ENCODE measurements at regions not wholly inside any gene's neighbourhood (a gene's known extent, or its start where the extent isn't known, plus 50 kb on each side); places are given as distances from the start of the nearest gene placed in this dataset.

- Histone ChIP-seq H3K14ac (ENCODE audit: insufficient read depth, low read length) (no peak overlapping the region), H2BK5ac (ENCODE audit: insufficient read length, low read length) (no peak overlapping the region), H3K23ac (ENCODE audit: insufficient read length, low read depth, low read length) (no peak overlapping the region), H2AK5ac (ENCODE audit: insufficient read length, low read length) (no peak overlapping the region), H3K4ac (ENCODE audit: low read depth, low read length) (no peak overlapping the region), H4K5ac (ENCODE audit: insufficient read length, low read depth, low read length) (no peak overlapping the region), H3K9me3 (ENCODE audit: control insufficient read depth, low read depth, low read length) (no peaks in the 10 kb centered on the region), H2BK12ac (ENCODE audit: insufficient read length, low read depth, low read length) (no peak overlapping the region), H2BK120ac (ENCODE audit: low read depth, low read length, poor library complexity, severe bottlenecking) (no peak overlapping the region), H4K91ac (ENCODE audit: insufficient read length, low read depth, low read length) (no peak overlapping the region), H3K23me2 (ENCODE audit: insufficient read length, low read depth, low read length, poor library complexity, severe bottlenecking) (no peaks in the 10 kb centered on the region), H3K9ac (ENCODE audit: extremely low read depth, insufficient read length, low read length) (no peak overlapping the region), H4K8ac (replicated peaks; ENCODE audit: insufficient read length, low read depth, low read length) (no peak overlapping the region), H2BK15ac (ENCODE audit: low read depth, low read length) (no peak overlapping the region), H3K27me3 (ENCODE audit: insufficient read depth, low read length) (no peaks in the 10 kb centered on the region), H3K79me2 (ENCODE audit: insufficient read depth, low read length) (no peaks in the 10 kb centered on the region), H3K4me2 (ENCODE audit: insufficient read depth, insufficient read length, low read length) (no peak overlapping the region), H2AFZ (ENCODE audit: low read length) (no peak overlapping the region), H3T11ph (ENCODE audit: low read length) (no peak overlapping the region), H4K20me1 (ENCODE audit: control insufficient read depth, insufficient read depth, insufficient read length) (no peaks in the 10 kb centered on the region), H2BK20ac (ENCODE audit: low read depth, low read length, poor library complexity, severe bottlenecking) (no peak overlapping the region), H3K56ac (ENCODE audit: insufficient read length, low read depth, low read length) (no peak overlapping the region), H3K18ac (ENCODE audit: insufficient read length, low read depth, low read length) (no peak overlapping the region), H3K27ac (ENCODE audit: insufficient read length, low read depth, low read length) (no peak overlapping the region), H3K79me1 (ENCODE audit: insufficient read depth, low read depth, low read length, poor library complexity, severe bottlenecking) (no peaks in the 10 kb centered on the region), H3K4me1 (ENCODE audit: insufficient read depth, low read length) (no peaks in the 10 kb centered on the region)
- no CpG with 5 or more reads among the region's 1 CpG for WGBS (ENCODE audit: extremely low coverage, insufficient read length, low lambda C conversion rate)
- peaks cover 0 to 40% of the 10 kb centered on the region in 2 experiments; a peak in 3 of 5 replicates for H3K9me3 Mint-ChIP-seq
- no peaks in the 10 kb centered on the region; the same call in 1 of the 2 replicates for H3K27me3 Mint-ChIP-seq (ENCODE audit: low read depth)
- no peaks in the 10 kb centered on the region for H3K36me3 Mint-ChIP-seq (ENCODE audit: insufficient read depth in 1 of 3, low read depth in 3 of 3)
- TF ChIP-seq, protein P1, sequence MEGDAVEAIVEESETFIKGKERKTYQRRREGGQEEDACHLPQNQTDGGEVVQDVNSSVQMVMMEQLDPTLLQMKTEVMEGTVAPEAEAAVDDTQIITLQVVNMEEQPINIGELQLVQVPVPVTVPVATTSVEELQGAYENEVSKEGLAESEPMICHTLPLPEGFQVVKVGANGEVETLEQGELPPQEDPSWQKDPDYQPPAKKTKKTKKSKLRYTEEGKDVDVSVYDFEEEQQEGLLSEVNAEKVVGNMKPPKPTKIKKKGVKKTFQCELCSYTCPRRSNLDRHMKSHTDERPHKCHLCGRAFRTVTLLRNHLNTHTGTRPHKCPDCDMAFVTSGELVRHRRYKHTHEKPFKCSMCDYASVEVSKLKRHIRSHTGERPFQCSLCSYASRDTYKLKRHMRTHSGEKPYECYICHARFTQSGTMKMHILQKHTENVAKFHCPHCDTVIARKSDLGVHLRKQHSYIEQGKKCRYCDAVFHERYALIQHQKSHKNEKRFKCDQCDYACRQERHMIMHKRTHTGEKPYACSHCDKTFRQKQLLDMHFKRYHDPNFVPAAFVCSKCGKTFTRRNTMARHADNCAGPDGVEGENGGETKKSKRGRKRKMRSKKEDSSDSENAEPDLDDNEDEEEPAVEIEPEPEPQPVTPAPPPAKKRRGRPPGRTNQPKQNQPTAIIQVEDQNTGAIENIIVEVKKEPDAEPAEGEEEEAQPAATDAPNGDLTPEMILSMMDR (conservative IDR thresholded peaks at IDR 0.05): no peak
- DNase-seq: no peak
- no peak overlapping the region for H3K27ac Mint-ChIP-seq
- H3K4me3 Mint-ChIP-seq: no peak overlapping the region
- no peaks in the 10 kb centered on the region for H3K4me1 Mint-ChIP-seq
Measured at GRCh38 chrX:138791551-138791950, 80.0 kb upstream of the FGF13 start.
